ENCODE measurements at regions not wholly inside any gene's neighbourhood (a gene's known extent, or its start where the extent isn't known, plus 50 kb on each side); places are given as distances from the start of the nearest gene placed in this dataset.

DNA sequence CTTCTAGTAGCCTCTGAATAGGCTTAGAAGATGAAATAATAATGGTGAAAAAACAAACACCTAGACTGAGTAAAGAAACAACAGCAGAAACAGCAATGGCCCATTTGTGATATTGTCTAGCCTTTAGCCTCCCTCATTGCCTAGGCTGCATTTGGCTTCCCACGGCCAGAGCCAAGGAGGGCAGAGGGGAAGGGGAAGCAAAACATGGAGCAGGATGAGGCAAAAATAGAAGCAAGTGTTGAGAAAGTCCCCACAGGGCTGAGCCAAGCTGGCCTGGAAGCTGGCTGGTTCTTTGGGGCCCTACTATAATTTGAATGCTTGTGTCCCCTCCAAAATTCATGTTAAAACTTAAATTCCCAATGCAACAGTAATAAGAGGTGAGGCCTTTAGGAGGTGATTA is 60.2 kb upstream of the KSR1 start:
- no peak for DNase-seq (ENCODE audit: low read depth)
- TF ChIP-seq, protein P1, sequence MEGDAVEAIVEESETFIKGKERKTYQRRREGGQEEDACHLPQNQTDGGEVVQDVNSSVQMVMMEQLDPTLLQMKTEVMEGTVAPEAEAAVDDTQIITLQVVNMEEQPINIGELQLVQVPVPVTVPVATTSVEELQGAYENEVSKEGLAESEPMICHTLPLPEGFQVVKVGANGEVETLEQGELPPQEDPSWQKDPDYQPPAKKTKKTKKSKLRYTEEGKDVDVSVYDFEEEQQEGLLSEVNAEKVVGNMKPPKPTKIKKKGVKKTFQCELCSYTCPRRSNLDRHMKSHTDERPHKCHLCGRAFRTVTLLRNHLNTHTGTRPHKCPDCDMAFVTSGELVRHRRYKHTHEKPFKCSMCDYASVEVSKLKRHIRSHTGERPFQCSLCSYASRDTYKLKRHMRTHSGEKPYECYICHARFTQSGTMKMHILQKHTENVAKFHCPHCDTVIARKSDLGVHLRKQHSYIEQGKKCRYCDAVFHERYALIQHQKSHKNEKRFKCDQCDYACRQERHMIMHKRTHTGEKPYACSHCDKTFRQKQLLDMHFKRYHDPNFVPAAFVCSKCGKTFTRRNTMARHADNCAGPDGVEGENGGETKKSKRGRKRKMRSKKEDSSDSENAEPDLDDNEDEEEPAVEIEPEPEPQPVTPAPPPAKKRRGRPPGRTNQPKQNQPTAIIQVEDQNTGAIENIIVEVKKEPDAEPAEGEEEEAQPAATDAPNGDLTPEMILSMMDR (conservative IDR thresholded peaks at IDR 0.05; ENCODE audit: low read depth, low read length): no peak
- H3K4me3 ChIP-seq (ENCODE audit: low read length): no peak overlapping the region

DNA sequence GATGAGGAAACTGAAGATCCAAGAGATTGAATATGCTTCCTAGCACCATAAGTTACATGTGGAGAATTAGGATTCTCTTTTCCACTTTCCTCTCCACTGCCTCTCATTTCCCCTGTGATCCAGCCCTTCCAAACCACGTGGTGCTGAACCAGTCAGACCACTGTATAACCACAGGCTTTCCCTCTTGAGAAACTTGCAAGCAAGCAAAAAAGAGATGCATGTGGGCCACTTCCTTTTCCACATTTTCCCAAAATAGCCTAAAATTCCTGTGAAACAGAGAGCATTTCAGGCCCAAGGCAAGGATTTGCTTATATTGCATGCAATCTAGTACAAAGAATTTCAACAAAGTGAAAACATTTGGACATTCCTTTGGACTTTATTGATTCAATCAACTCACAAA is 59.3 kb upstream of the KSR1 start:
- H3K4me3 ChIP-seq (ENCODE audit: low read length): no peak overlapping the region
- no peak for DNase-seq (ENCODE audit: low read depth)
- TF ChIP-seq, protein P1 (conservative IDR thresholded peaks at IDR 0.05; ENCODE audit: low read depth, low read length): no peak

DNA sequence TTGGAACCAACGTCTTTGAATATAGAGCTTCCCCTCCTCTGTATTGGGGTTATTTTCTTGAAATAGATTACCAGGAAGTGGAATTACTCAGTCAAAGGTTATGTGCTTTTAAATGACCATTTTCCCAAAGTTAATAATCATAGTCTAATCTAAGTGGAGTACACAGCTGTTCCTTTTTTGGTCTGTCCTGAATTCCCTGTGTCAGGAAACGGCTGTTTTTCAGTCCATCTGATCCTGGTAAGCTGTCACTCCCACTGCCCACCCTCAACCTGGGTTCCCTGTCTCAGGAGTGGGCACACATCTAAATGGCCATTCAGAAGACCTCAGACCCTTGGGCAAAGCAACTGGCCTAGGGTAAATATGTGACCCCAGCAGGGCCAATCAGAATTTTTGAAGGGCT is 57.6 kb upstream of the KSR1 start:
- TF ChIP-seq, protein P1 (conservative IDR thresholded peaks at IDR 0.05; ENCODE audit: low read depth, low read length): no peak
- DNase-seq (ENCODE audit: low read depth): no peak

DNA sequence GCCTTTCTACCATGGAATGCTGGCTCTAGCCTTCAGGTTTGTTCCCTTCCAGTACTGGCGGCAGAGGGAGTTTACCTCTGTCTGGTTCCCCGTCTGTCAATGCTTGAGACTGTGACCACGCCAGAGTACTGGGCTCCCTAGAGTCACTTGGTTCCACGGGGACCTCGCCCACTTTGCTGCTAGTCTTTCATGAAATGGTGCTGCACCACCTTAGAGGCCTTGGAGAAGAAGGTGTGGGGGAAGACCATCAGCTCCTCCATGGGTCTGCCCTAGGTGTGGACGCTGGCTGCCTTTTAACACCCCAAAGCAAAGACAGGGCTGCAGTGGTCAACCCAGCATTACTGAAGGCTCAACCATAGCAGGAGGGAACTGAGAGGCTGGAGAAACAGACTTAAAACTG is 55.3 kb upstream of the KSR1 start:
- DNase-seq (ENCODE audit: low read depth): no peak
- TF ChIP-seq, protein P1 (conservative IDR thresholded peaks at IDR 0.05; ENCODE audit: low read depth, low read length): no peak
- H3K4me3 ChIP-seq (ENCODE audit: low read length): no peak overlapping the region

More for the DNA sequence above, 57.6 kb upstream of the KSR1 start:
- no peak overlapping the region for H3K4me3 ChIP-seq (ENCODE audit: low read length)

DNA sequence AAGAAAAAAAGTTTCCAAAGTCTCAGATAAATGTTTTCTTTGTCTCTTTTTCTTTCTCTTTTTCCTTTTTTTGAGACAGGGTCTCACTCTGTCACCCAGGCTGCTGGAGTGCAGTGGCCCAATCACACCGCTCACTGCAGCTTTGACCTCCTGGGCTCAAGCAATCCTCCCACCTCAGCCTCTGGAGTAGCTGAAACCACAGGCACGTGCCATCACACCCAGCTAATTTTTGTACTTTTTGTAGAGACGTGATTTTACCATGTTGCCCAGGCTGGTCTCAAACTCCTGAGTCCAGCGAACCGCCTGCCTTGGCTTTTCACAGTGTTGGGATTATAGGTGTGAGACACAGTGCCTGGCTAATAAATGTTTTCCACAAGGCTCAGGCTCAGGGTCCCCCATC is 53.3 kb upstream of the KSR1 start:
- DNase-seq (ENCODE audit: low read depth): no peak
- no peak overlapping the region for H3K4me3 ChIP-seq (ENCODE audit: low read length)
- TF ChIP-seq, protein P1 (conservative IDR thresholded peaks at IDR 0.05; ENCODE audit: low read depth, low read length): no peak

DNA sequence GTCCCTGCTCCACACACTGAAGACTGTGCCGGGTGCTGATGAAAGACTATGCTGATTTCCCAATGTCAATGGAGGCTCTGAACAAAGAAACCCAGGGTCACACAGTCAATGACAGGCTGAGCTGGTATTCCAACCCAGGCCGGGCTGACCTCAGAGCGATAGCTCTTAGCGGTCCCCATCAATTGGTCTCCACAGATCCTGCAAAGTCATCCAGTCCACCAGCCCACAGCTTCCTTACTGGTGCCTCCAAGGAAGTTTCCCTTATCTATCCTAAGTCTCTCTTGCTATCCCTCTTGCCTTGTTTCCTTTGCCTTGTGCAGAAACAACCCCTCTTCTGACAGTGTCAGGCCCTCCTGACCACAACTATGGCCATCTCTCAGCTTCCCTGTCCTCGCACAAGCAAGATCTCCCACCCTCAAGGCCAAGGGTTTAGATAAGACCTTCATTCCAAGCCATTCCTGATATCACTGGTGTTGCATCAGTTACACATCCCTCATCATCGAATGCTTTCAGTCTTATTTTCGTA is 52.7 kb upstream of the KSR1 start:
- DNase-seq (ENCODE audit: low read depth): no peak
- H3K4me3 ChIP-seq (ENCODE audit: low read length): no peak overlapping the region
- TF ChIP-seq, protein P1 (conservative IDR thresholded peaks at IDR 0.05; ENCODE audit: low read depth, low read length): no peak

DNA sequence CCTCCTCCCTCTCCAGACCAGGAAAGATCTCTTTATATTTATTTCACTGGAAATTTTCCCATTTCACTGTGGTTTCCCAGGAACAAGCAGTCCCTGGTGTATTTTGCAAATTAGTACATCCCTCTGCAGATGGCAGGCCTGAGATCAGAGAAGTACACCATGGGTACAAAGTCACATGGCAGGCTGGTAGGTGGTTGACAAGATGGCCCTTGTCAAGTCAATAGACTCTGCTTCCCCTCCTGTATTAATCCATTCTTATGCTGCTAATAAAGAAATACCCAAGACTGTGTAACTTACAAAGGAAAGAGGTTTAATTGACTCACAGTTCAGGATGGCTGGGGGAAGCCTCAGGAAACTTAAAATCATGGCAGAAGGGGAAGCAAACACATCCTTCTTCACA is 51.6 kb upstream of the KSR1 start:
- H3K4me3 ChIP-seq (ENCODE audit: low read length): no peak overlapping the region
- TF ChIP-seq, protein P1 (conservative IDR thresholded peaks at IDR 0.05; ENCODE audit: low read depth, low read length): no peak
- DNase-seq (ENCODE audit: low read depth): no peak
